Vagina (tissue), 2 donors: ENCODE measurements at regions not wholly inside any gene's neighbourhood (a gene's known extent, or its start where the extent isn't known, plus 50 kb on each side); places are given as distances from the start of the nearest gene placed in this dataset.

Experiments used
- CTCF ChIP-seq, 3 experiments: fragments of 450-650 bp in 2 of 3; fragments of 200-600 bp in 1 of 3; sonication (generic) in 1 of 3; IDR thresholded peaks; one replicate each; pipeline ENCODE4 v1.5.1; 2017 to 2019; ENCODE audit warnings: antibody characterized with exemption in 3 of 3, mild to moderate bottlenecking in 2 of 3, moderate library complexity in 2 of 3
- POLR2AphosphoS5 ChIP-seq, 2 donors: sonication (generic); formaldehyde crosslinking; IDR thresholded peaks; one replicate each; pipeline ENCODE4 v1.9.0; 2017; ENCODE audit warnings: antibody characterized with exemption in 2 of 2, mild to moderate bottlenecking in 2 of 2, low read depth in 1 of 2; ENCODE audit not compliant: insufficient read depth in 1 of 2

- TF ChIP-seq POLR2AphosphoS5 (IDR thresholded peaks at IDR 0.05; ENCODE audit: insufficient read depth in 1 of 2, low read depth in 1 of 2) (no peak), CTCF (IDR thresholded peaks at IDR 0.05) (no peak)
Measured at GRCh38 chr12:88381466-88381865, 198.8 kb downstream of the KITLG start.
